ENCODE measurements at regions not wholly inside any gene's neighbourhood (a gene's known extent, or its start where the extent isn't known, plus 50 kb on each side); places are given as distances from the start of the nearest gene placed in this dataset.

DNA sequence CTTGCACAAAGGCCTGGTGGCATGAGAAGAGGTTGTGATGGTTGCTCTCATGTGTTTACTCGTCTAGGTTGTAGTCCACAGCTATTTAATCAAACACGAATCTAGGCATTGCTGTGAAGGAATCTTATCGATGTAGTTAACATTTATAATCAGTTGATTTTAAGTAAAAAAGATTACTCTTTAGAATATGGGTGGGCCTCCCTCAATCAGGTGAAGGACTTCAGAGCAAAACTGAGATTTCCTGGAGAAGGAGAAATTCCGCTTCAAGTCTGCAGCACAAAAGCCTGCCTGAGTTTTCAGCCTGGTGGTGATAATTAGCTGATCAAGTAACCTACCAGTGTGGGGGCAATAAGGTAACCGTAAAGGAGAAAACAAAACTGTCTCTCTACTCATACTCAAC, 523.6 kb downstream of the GRIN2A start:
- ChIA-PET CTCF (no interaction called here), POLR2A (no interaction called here)
- TF ChIP-seq, protein P1, sequence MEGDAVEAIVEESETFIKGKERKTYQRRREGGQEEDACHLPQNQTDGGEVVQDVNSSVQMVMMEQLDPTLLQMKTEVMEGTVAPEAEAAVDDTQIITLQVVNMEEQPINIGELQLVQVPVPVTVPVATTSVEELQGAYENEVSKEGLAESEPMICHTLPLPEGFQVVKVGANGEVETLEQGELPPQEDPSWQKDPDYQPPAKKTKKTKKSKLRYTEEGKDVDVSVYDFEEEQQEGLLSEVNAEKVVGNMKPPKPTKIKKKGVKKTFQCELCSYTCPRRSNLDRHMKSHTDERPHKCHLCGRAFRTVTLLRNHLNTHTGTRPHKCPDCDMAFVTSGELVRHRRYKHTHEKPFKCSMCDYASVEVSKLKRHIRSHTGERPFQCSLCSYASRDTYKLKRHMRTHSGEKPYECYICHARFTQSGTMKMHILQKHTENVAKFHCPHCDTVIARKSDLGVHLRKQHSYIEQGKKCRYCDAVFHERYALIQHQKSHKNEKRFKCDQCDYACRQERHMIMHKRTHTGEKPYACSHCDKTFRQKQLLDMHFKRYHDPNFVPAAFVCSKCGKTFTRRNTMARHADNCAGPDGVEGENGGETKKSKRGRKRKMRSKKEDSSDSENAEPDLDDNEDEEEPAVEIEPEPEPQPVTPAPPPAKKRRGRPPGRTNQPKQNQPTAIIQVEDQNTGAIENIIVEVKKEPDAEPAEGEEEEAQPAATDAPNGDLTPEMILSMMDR (IDR thresholded peaks at IDR 0.05; ENCODE audit: insufficient read depth, low read depth, low read length), result no peak

DNA sequence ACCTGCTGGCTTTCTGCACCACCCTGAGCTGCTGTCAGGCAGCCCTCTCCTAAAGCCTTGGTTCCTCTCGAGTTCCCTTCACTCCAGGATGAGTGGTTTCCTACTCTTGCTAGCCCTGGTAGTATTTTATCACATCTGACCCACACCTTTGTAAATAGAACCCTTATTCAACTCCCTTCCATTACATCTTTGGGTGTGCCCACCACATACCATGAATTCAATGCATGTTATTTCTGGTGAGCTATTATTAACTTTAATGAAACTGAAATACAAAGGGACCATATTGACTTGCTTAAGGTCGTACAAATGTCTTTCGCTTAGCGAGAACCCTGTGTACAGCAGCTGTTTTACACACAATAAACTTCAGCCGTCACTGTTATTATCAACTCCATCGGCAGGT, 521.3 kb downstream of the GRIN2A start:
- Histone ChIP-seq H3K36me3 (ENCODE audit: control insufficient read depth, insufficient read depth, low read length) (no peaks in the 10 kb centered on the region), H3K4me3 (ENCODE audit: low read depth, low read length) (no peak overlapping the region), H3K27me3 (ENCODE audit: control insufficient read depth, insufficient read depth, low read length) (no peaks in the 10 kb centered on the region)
- POLR2A ChIA-PET, result no interaction called here
- no peak for DNase-seq (ENCODE audit: low read depth)
- TF ChIP-seq, protein P1 (IDR thresholded peaks at IDR 0.05; ENCODE audit: insufficient read depth, low read depth, low read length), result no peak
- CTCF ChIA-PET, result interaction anchor here (0.9 kb wide), 1 partner anchor 13 kb away, joined by 3 read pairs; no protein-coding TSS in a partner anchor

More for the DNA sequence above, 523.6 kb downstream of the GRIN2A start:
- Histone ChIP-seq H3K36me3 (ENCODE audit: control insufficient read depth, insufficient read depth, low read length) (no peaks in the 10 kb centered on the region), H3K4me3 (ENCODE audit: low read depth, low read length) (no peak overlapping the region), H3K27me3 (ENCODE audit: control insufficient read depth, insufficient read depth, low read length) (no peaks in the 10 kb centered on the region)
- DNase-seq (ENCODE audit: low read depth), result no peak

DNA sequence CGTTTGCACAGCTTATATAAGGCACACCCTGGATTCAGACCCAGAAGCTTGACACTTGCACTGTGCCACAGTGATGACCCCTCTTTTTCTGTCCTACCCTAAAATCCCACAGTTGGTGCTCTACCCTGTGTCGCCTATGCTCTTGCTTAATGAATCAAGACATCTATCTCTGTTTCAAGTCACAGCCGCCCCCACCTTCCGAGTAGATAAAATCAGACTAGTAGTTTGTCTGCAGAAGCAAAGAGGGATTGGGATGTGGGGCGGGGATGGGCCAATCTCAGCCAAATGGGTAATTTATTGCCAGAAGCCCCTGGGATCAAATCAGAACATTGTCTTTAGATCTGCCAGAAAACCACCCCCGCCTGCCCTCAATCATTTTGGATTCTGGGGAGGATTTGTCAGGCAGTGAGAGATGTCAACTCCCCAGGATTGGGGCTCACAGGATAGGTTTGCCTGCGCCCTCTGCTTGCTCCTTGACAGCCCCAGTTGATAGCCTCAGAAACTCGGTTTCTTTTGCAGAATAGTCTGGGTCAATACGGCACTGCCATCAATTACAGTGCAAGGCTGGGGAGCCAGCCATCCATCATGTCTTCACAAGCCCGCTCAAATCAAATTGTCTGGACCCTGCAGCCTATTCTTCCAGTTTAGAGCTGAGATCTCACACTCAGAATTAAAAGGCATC, 520.8 kb downstream of the GRIN2A start:
- CTCF ChIA-PET, result interaction anchor here (0.9 kb wide), 1 partner anchor 13 kb away, joined by 3 read pairs; no protein-coding TSS in a partner anchor
- POLR2A ChIA-PET, result no interaction called here
- no peak for DNase-seq (ENCODE audit: low read depth)
- TF ChIP-seq, protein P1 (IDR thresholded peaks at IDR 0.05; ENCODE audit: insufficient read depth, low read depth, low read length), result no peak
- no peaks in the 10 kb centered on the region for H3K27me3 ChIP-seq (ENCODE audit: control insufficient read depth, insufficient read depth, low read length)
- no peak overlapping the region for H3K4me3 ChIP-seq (ENCODE audit: low read depth, low read length)
- no peaks in the 10 kb centered on the region for H3K36me3 ChIP-seq (ENCODE audit: control insufficient read depth, insufficient read depth, low read length)

DNA sequence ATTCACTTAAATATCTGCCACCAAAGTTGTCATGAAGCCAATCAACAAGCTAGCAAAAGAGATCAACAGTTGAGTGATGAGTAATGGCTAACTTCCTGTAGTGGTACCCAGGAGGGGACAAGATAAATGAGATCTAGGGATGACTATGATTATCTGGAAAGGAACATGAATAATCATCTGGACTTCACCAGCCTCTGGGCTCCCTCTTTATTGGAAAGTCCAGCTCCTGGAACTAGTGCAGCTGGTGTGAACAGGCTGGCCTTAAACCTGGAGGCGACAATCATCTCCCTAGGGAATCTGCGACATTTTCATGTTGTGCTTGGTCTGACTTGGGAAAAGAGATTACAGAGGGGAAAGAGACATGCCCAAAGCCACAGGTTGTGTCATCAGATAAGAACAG, 518.6 kb downstream of the GRIN2A start:
- Histone ChIP-seq H3K4me3 (ENCODE audit: low read depth, low read length) (no peak overlapping the region), H3K36me3 (ENCODE audit: control insufficient read depth, insufficient read depth, low read length) (no peaks in the 10 kb centered on the region), H3K27me3 (ENCODE audit: control insufficient read depth, insufficient read depth, low read length) (no peaks in the 10 kb centered on the region)
- ChIA-PET POLR2A (no interaction called here), CTCF (no interaction called here)
- no peak for DNase-seq (ENCODE audit: low read depth)
- TF ChIP-seq, protein P1 (IDR thresholded peaks at IDR 0.05; ENCODE audit: insufficient read depth, low read depth, low read length), result no peak

DNA sequence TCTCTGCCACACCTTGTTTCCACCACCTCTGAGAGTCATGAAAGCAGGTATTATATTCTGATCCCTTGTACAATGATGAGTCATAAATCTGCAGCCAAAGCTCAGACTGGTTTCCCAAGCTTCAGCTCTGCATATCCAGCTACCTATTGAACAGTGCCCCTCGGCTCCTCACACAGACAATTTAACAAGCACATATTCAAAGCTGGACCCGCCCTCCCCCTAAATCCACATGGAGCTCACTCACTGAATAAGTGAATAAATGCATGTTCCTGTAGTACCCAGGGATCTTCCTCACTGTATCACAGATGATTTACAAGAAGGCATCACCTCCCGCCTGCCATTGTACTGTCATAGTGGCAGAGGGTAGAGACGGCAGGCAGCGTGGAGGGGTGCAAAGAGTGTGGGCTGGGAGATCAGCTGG, 516.4 kb downstream of the GRIN2A start:
- no peak for DNase-seq (ENCODE audit: low read depth)
- TF ChIP-seq, protein P1 (IDR thresholded peaks at IDR 0.05; ENCODE audit: insufficient read depth, low read depth, low read length), result no peak
- POLR2A ChIA-PET, result no interaction called here
- CTCF ChIA-PET, result no interaction called here
- Histone ChIP-seq H3K27me3 (ENCODE audit: control insufficient read depth, insufficient read depth, low read length) (no peaks in the 10 kb centered on the region), H3K4me3 (ENCODE audit: low read depth, low read length) (no peak overlapping the region), H3K36me3 (ENCODE audit: control insufficient read depth, insufficient read depth, low read length) (no peaks in the 10 kb centered on the region)

All from BJ (cell line).